ENCODE measurements at regions not wholly inside any gene's neighbourhood (a gene's known extent, or its start where the extent isn't known, plus 50 kb on each side); places are given as distances from the start of the nearest gene placed in this dataset.

DNA sequence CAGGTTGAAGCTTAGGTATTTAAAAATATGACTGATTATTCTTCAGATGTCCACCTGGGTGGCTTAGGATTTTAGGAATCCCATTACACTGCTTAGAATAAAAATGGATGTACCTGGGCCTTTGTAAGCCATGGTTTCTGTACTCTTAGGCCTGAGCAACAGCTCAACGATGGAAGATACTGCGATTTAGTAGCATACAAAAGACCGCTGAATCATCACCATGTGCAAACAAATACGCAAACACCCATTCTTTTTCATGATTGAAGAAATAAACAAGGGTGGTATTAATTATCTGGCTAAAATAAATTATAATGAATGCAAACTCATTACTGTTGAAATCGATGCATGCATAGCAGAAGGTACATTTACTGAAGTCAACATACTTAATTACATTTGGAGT lies 188.9 kb downstream of the ZNF330 start:
- Histone ChIP-seq H3K27me3 (replicated peaks in 1 of 4; ENCODE audit: control insufficient read depth in 3 of 4, extremely low read depth in 1 of 4, insufficient read depth in 3 of 4, low read length in 3 of 4) (no peaks in the 10 kb centered on the region), H2BK20ac (ENCODE audit: low read length) (no peak overlapping the region), H3K79me1 (ENCODE audit: low read depth, low read length) (no peaks in the 10 kb centered on the region), H2AK5ac (ENCODE audit: low read depth, low read length) (no peak overlapping the region), H3K14ac (ENCODE audit: insufficient read length) (no peak overlapping the region), H3K9me3 (ENCODE audit: insufficient read depth in 2 of 2, low read depth in 1 of 2, low read length in 1 of 2) (no peaks in the 10 kb centered on the region), H4K20me1 (replicated peaks in 1 of 2; ENCODE audit: control insufficient read depth in 1 of 2, insufficient read depth in 2 of 2, low read length in 2 of 2) (no peaks in the 10 kb centered on the region), H3K9ac (replicated peaks in 1 of 4; ENCODE audit: extremely low read depth in 1 of 4, low read depth in 3 of 4, low read length in 3 of 4) (no peak overlapping the region), H2BK12ac (ENCODE audit: low read depth, low read length) (no peak overlapping the region), H2BK5ac (ENCODE audit: low read depth, low read length) (no peak overlapping the region), H3K79me2 (ENCODE audit: control insufficient read depth in 1 of 2, insufficient read depth in 2 of 2, low read length in 2 of 2) (no peaks in the 10 kb centered on the region), H2AFZ (ENCODE audit: low read length) (no peak overlapping the region), H4K5ac (ENCODE audit: insufficient read length, low read depth, low read length) (no peak overlapping the region), H3K4ac (replicated peaks; ENCODE audit: insufficient read length, low read depth, low read length) (no peak overlapping the region), H3K23me2 (ENCODE audit: low read depth, low read length) (no peaks in the 10 kb centered on the region; the same call in 1 of the 2 replicates), H3K36me3 (ENCODE audit: control insufficient read depth in 2 of 4, insufficient read depth in 4 of 4, low read length in 3 of 4) (no peaks in the 10 kb centered on the region), H3K27ac (ENCODE audit: low read depth, low read length) (no peak overlapping the region), H3K56ac (replicated peaks; ENCODE audit: insufficient read length, low read depth, low read length) (no peak overlapping the region), H3K23ac (ENCODE audit: insufficient read length) (no peak overlapping the region), H4K8ac (ENCODE audit: extremely low read depth, insufficient read depth, low read length) (no peak overlapping the region), H2BK15ac (ENCODE audit: low read length) (no peak overlapping the region), H3K18ac (ENCODE audit: extremely low read depth, low read length) (no peak overlapping the region), H3K4me2 (ENCODE audit: insufficient read depth in 1 of 2, low read depth in 2 of 2, low read length in 2 of 2) (no peak overlapping the region), H2BK120ac (replicated peaks; ENCODE audit: low read depth, low read length) (no peak overlapping the region), H4K91ac (replicated peaks; ENCODE audit: insufficient read length, low read length) (no peak overlapping the region), H3K4me3 (ENCODE audit: extremely low read depth in 1 of 4, insufficient read depth in 2 of 4, low read depth in 3 of 4, low read length in 4 of 4) (no peak overlapping the region), H3K4me1 (replicated peaks in 1 of 4; ENCODE audit: control insufficient read depth in 3 of 4, insufficient read depth in 4 of 4, low read length in 3 of 4) (no peaks in the 10 kb centered on the region)
- DNase-seq (ENCODE audit: low read depth in 1 of 2, low spot score in 2 of 2) (no peak), FAIRE-seq (no peak)
- ChIA-PET CTCF (ENCODE audit: partially characterized antibody) (no interaction called here), POLR2A (ENCODE audit: partially characterized antibody) (no interaction called here)
- TF ChIP-seq TEAD4 (IDR thresholded peaks at IDR 0.05; ENCODE audit: low read depth, low read length) (no peak), NRF1 (IDR thresholded peaks at IDR 0.05; ENCODE audit: low read depth, low read length) (no peak), MAFK (IDR thresholded peaks at IDR 0.05; ENCODE audit: low read depth, low read length) (no peak), RAD21 (IDR thresholded peaks at IDR 0.05 in 1 of 2, conservative IDR thresholded peaks at IDR 0.05 in 1 of 2; ENCODE audit: low read depth in 2 of 2, low read length in 2 of 2) (no peak), ASH2L (IDR thresholded peaks at IDR 0.05; ENCODE audit: low read length) (no peak)
- WGBS, 2 experiments (ENCODE audit: extremely low coverage in 1 of 2, insufficient coverage in 1 of 2, insufficient read length in 1 of 2, insufficient replicate concordance in 2 of 2, low coverage in 1 of 2, low lambda C conversion rate in 2 of 2, missing lambda C conversion rate in 1 of 2) = 96% methylated on average over 5 of the region's 5 CpGs; no CpG with 5 or more reads in 1 of the 2 experiments

Data from H1 (cell line).